A549 (cell line): ENCODE measurements at regions not wholly inside any gene's neighbourhood (a gene's known extent, or its start where the extent isn't known, plus 50 kb on each side); places are given as distances from the start of the nearest gene placed in this dataset.

Source experiments
- ATAC-seq, 2 experiments: fragments of 200-7000 bp in 1 of 2; fragments of >200 bp in 1 of 2; cut with Nextera tagmentation in 1 of 2; cut with Tn5 transposase in 1 of 2; 3 replicates each; pipeline versions ENCODE4 v1.8.0 to v1.9.1; 2018 to 2020; ENCODE audit warnings: mild to moderate bottlenecking in 1 of 2, moderate library complexity in 1 of 2
- CTCF ChIA-PET: fragments of 300-600 bp; sonication (Branson Sonifier 250); formaldehyde crosslinking; extraction: SDS; loops from one replicate; lab custom pipeline; 2021; ENCODE audit warnings: antibody characterized with exemption, inconsistent platforms; lab: Yijun Ruan, JAX
- POLR2A ChIA-PET: fragments of 350-600 bp; formaldehyde crosslinking; extraction: SDS; loops from one replicate; lab custom pipeline; 2021; ENCODE audit warnings: antibody characterized with exemption, inconsistent platforms; lab: Yijun Ruan, JAX
- DNase-seq, 2 experiments: peaks; one replicate each; pipeline versions ENCODE4 v3.0.0 to v3.0.0-alpha.2; 2011 to 2016; ENCODE audit warnings: low read depth in 1 of 2, low spot score in 1 of 2
- FAIRE-seq: peaks from 2 replicates; lab custom pipeline; 2011; peaks lifted over from hg19 to GRCh38; lab: Jason Lieb, UNC
- H3K27ac ChIP-seq, 2 experiments: fragments of >200 bp; sonication (Bioruptor Twin); formaldehyde crosslinking; 3 replicates each; pipeline ENCODE4 v1.5.1; 2016 to 2017
- H3K4me1 ChIP-seq: fragments of >200 bp; sonication (Bioruptor Twin); formaldehyde crosslinking; 3 replicates; pipeline ENCODE4 v1.6.1; 2016
- H3K4me2 ChIP-seq: fragments of >200 bp; sonication (Bioruptor Twin); formaldehyde crosslinking; 3 replicates; pipeline ENCODE4 v1.6.1; 2016
- H3K4me3 ChIP-seq: fragments of >200 bp; sonication (Bioruptor Twin); formaldehyde crosslinking; 3 replicates; pipeline ENCODE4 v1.5.1; 2016
- H3K9me3 ChIP-seq: fragments of >200 bp; sonication (Bioruptor Twin); formaldehyde crosslinking; 3 replicates; pipeline ENCODE4 v1.6.1; 2016
- ATOH8 ChIP-seq: fragments of 250-450 bp; sonication (Bioruptor Pico); IDR thresholded peaks from 2 replicates; pipeline ENCODE4 v1.5.0; 2020; ENCODE audit warnings: low read depth, mild to moderate bottlenecking, moderate library complexity
- BCL3 ChIP-seq: fragments of >200 bp; sonication (Bioruptor Twin); formaldehyde crosslinking; IDR thresholded peaks from 3 replicates; pipeline ENCODE4 v1.6.1; 2016
- BHLHE40 ChIP-seq: IDR thresholded peaks from 2 replicates; pipeline ENCODE4 v1.6.1; 2012; ENCODE audit warnings: low read depth, low read length, inconsistent platforms
- CBX2 ChIP-seq: fragments of 200-600 bp; sonication (generic); IDR thresholded peaks from 2 replicates; pipeline ENCODE4 v1.6.1; 2016; ENCODE audit warnings: low read depth, mild to moderate bottlenecking, borderline replicate concordance
- CEBPB ChIP-seq, 2 experiments: fragments of >200 bp in 1 of 2; sonication (Bioruptor Twin) in 1 of 2; formaldehyde crosslinking in 1 of 2; IDR thresholded peaks; 2 replicates each; pipeline ENCODE4 v1.6.1; 2012 to 2016
- CHD4 ChIP-seq: fragments of 200-600 bp; sonication (generic); IDR thresholded peaks from 2 replicates; pipeline ENCODE4 v1.6.1; 2016; ENCODE audit warnings: antibody characterized with exemption, mild to moderate bottlenecking, borderline replicate concordance
- E2F6 ChIP-seq: IDR thresholded peaks from 2 replicates; pipeline ENCODE4 v1.6.1; 2012; ENCODE audit warnings: low read depth, borderline replicate concordance
- EHF ChIP-seq: fragments of 250-450 bp; sonication (Bioruptor Pico); IDR thresholded peaks from 2 replicates; pipeline ENCODE4 v1.5.0; 2020; ENCODE audit warnings: mild to moderate bottlenecking
- ELK1 ChIP-seq: fragments of 150-350 bp; IDR thresholded peaks from 2 replicates; pipeline ENCODE4 v1.6.1; 2014; ENCODE audit warnings: low read depth, mild to moderate bottlenecking, low read length
- EP300 ChIP-seq, 2 experiments: fragments of >200 bp; sonication (Bioruptor Twin); formaldehyde crosslinking; IDR thresholded peaks; 2 replicates in 1 of 2; 3 replicates in 1 of 2; pipeline ENCODE4 v1.6.1; 2016 to 2017
- ESRRA ChIP-seq: fragments of 150-350 bp; IDR thresholded peaks from 2 replicates; pipeline ENCODE4 v1.6.1; 2014; ENCODE audit warnings: mild to moderate bottlenecking, low read length, borderline replicate concordance
- HDAC2 ChIP-seq: fragments of 200-600 bp; sonication (generic); IDR thresholded peaks from 2 replicates; pipeline ENCODE4 v1.6.1; 2016
- HES2 ChIP-seq: fragments of >200 bp; sonication (Bioruptor Twin); formaldehyde crosslinking; IDR thresholded peaks from 2 replicates; pipeline ENCODE4 v1.6.1; 2016
- JUNB ChIP-seq: fragments of >200 bp; sonication (Bioruptor Twin); formaldehyde crosslinking; IDR thresholded peaks from 2 replicates; pipeline ENCODE4 v1.6.1; 2016
- MAX ChIP-seq: IDR thresholded peaks from 2 replicates; pipeline ENCODE4 v1.6.1; 2012
- MAZ ChIP-seq: fragments of 150-350 bp; IDR thresholded peaks from 2 replicates; pipeline ENCODE4 v1.6.1; 2014; ENCODE audit warnings: antibody characterized with exemption, low read depth, low read length, borderline replicate concordance
- PHF8 ChIP-seq: fragments of 200-600 bp; sonication (generic); IDR thresholded peaks from 2 replicates; pipeline ENCODE4 v1.6.1; 2016; ENCODE audit warnings: low read depth, mild to moderate bottlenecking, antibody characterized with exemption, moderate library complexity, borderline replicate concordance
- RAD21 ChIP-seq, 2 experiments: fragments of >200 bp in 1 of 2; sonication (Bioruptor Twin) in 1 of 2; formaldehyde crosslinking in 1 of 2; IDR thresholded peaks in 1 of 2; conservative IDR thresholded peaks in 1 of 2; 2 replicates in 1 of 2; 3 replicates in 1 of 2; pipeline ENCODE4 v1.6.1; 2012 to 2018; ENCODE audit warnings: inconsistent platforms in 1 of 2
- RCOR1 ChIP-seq: fragments of 150-350 bp; IDR thresholded peaks from 2 replicates; pipeline ENCODE4 v1.6.1; 2014; ENCODE audit warnings: antibody characterized with exemption, low read length, low read depth
- REST ChIP-seq: fragments of 200-600 bp; sonication (generic); IDR thresholded peaks from 2 replicates; pipeline ENCODE4 v1.6.1; 2016; ENCODE audit warnings: antibody characterized with exemption, mild to moderate bottlenecking, moderate library complexity
- RFX5 ChIP-seq: fragments of 450-650 bp; IDR thresholded peaks from 2 replicates; pipeline ENCODE4 v1.7.1; 2014; ENCODE audit warnings: antibody characterized with exemption, mild to moderate bottlenecking, moderate library complexity
- RNF2 ChIP-seq: fragments of 200-600 bp; sonication (generic); IDR thresholded peaks from 2 replicates; pipeline ENCODE4 v1.6.1; 2016; ENCODE audit warnings: low read depth, mild to moderate bottlenecking, antibody characterized with exemption, moderate library complexity, borderline replicate concordance
- SREBF2 ChIP-seq: fragments of 450-650 bp; IDR thresholded peaks from 2 replicates; pipeline ENCODE4 v1.6.1; 2014; ENCODE audit warnings: mild to moderate bottlenecking, moderate library complexity
- TFCP2L1 ChIP-seq: fragments of 250-450 bp; sonication (Bioruptor Pico); IDR thresholded peaks from 2 replicates; pipeline ENCODE4 v1.5.0; 2021; ENCODE audit warnings: mild to moderate bottlenecking
- ZNF302 ChIP-seq: fragments of 250-450 bp; sonication (Bioruptor Pico); IDR thresholded peaks from 2 replicates; pipeline ENCODE4 v1.9.0; 2021; ENCODE audit warnings: inconsistent platforms, mild to moderate bottlenecking, moderate library complexity
- ZSCAN20 ChIP-seq: fragments of 250-450 bp; sonication (Bioruptor Pico); IDR thresholded peaks from 2 replicates; pipeline ENCODE4 v1.8.0; 2022; ENCODE audit warnings: mild to moderate bottlenecking, moderate library complexity
- WGBS: methylation state at CpG from one replicate; pipeline ENCODE4 v1.1.6; 2017; ENCODE audit errors: missing lambda C conversion rate; 5-methylcytosine and 5-hydroxymethylcytosine counted together

- CTCF ChIA-PET: interaction anchor here (1.4 kb wide), 1 partner anchor 9 kb away, joined by 3 read pairs; no protein-coding TSS in a partner anchor
- POLR2A ChIA-PET: no interaction called here
- Histone ChIP-seq H3K9me3 (no peaks in the 10 kb centered on the region), H3K4me1 (no peaks in the 10 kb centered on the region), H3K27ac (no peak overlapping the region), H3K4me2 (no peak overlapping the region), H3K4me3 (no peak overlapping the region)
- FAIRE-seq (no peak), ATAC-seq (no peak), DNase-seq (no peak)
- TF ChIP-seq REST (no peak), EP300 (IDR thresholded peaks at IDR 0.05) (no peak)
These were observed 135.4 kb upstream of the OTUD4 start for GRCh38 chr4:145315811-145316225.

GRCh38 chr4:145308598-145308997 lies 128.2 kb upstream of the OTUD4 start:
- 21% methylated on average over 3 of the region's 3 CpGs for WGBS
- ATAC-seq (no peak), FAIRE-seq (no peak), DNase-seq (no peak)
- Histone ChIP-seq H3K4me2 (no peak overlapping the region), H3K4me3 (no peak overlapping the region), H3K27ac (no peak overlapping the region), H3K4me1 (no peaks in the 10 kb centered on the region), H3K9me3 (no peaks in the 10 kb centered on the region)
- TF ChIP-seq SREBF2: no peak
- no peak for TF ChIP-seq ESRRA
- TF ChIP-seq RNF2: no peak
- TF ChIP-seq RAD21 (conservative IDR thresholded peaks at IDR 0.05 in 1 of 2, IDR thresholded peaks at IDR 0.05 in 1 of 2): no peak
- no peak for TF ChIP-seq ZNF302
- no peak for TF ChIP-seq RFX5
- no peak for TF ChIP-seq CHD4
- TF ChIP-seq CEBPB (IDR thresholded peaks at IDR 0.05): no peak
- TF ChIP-seq MAZ: no peak
- TF ChIP-seq PHF8: no peak
- no peak for TF ChIP-seq HDAC2
- TF ChIP-seq ZSCAN20 (CRISPR knock-in tag): no peak
- TF ChIP-seq E2F6: no peak
- CTCF ChIA-PET: no interaction called here
- POLR2A ChIA-PET: no interaction called here

GRCh38 chr4:145307763-145308430 lies 127.5 kb upstream of the OTUD4 start:
- no peak overlapping the region for H3K27ac ChIP-seq
- no peak for ATAC-seq
- H3K4me3 ChIP-seq: no peak overlapping the region
- H3K4me1 ChIP-seq: no peaks in the 10 kb centered on the region
- no peak for DNase-seq
- H3K9me3 ChIP-seq: no peaks in the 10 kb centered on the region
- CTCF ChIA-PET: no interaction called here
- POLR2A ChIA-PET: no interaction called here
- WGBS: 30% methylated on average over 4 of the region's 4 CpGs
- H3K4me2 ChIP-seq: no peak overlapping the region
- no peak for FAIRE-seq
- TF ChIP-seq HDAC2 (no peak), EHF (CRISPR knock-in tag) (no peak), JUNB (no peak), TFCP2L1 (no peak), SREBF2 (no peak), MAX (no peak), EP300 (IDR thresholded peaks at IDR 0.05) (no peak), HES2 (no peak), ATOH8 (CRISPR knock-in tag) (no peak), ELK1 (no peak), CEBPB (IDR thresholded peaks at IDR 0.05) (no peak), RCOR1 (no peak), BHLHE40 (no peak), BCL3 (no peak), ZNF302 (no peak), CBX2 (no peak), RAD21 (conservative IDR thresholded peaks at IDR 0.05 in 1 of 2, IDR thresholded peaks at IDR 0.05 in 1 of 2) (no peak)
- TF ChIP-seq, all 56 proteins: peak for 0
